WTC11 (cell line): ENCODE measurements at regions not wholly inside any gene's neighbourhood (a gene's known extent, or its start where the extent isn't known, plus 50 kb on each side); places are given as distances from the start of the nearest gene placed in this dataset.
A peak's percentile ranks its signal among the peaks of the same experiment; 100 is the strongest.

Experiments
- ATAC-seq: fragments of 200-7000 bp; cut with Tn5 transposase; 2 replicates; pipeline ENCODE4 v1.10.0; 2021; ENCODE audit warnings: mild to moderate bottlenecking, moderate library complexity
- CTCF ChIA-PET: fragments of 300-600 bp; sonication (Branson Sonifier 250); formaldehyde crosslinking; loops from one replicate; lab custom pipeline; 2021; ENCODE audit warnings: antibody characterized with exemption; lab: Charles Lee
- POLR2A ChIA-PET: fragments of 350-600 bp; sonication (Branson Sonifier 250); formaldehyde crosslinking; loops from one replicate; lab custom pipeline; 2021; ENCODE audit warnings: antibody characterized with exemption; lab: Charles Lee
- DNase-seq: peaks from one replicate; pipeline ENCODE4 v3.0.0; 2021; ENCODE audit warnings: low spot score
- H3K27ac Mint-ChIP-seq: 2 replicates; pipeline ENCODE4 v1.8.0; 2021; ENCODE audit warnings: mixed read lengths
- H3K27me3 Mint-ChIP-seq: 2 replicates; pipeline ENCODE4 v1.8.0; 2021; ENCODE audit warnings: low read depth, mild to moderate bottlenecking, moderate library complexity, mixed read lengths
- H3K36me3 Mint-ChIP-seq: 2 replicates; pipeline ENCODE4 v1.8.0; 2021; ENCODE audit warnings: mixed read lengths
- H3K4me1 Mint-ChIP-seq: 2 replicates; pipeline ENCODE4 v1.8.0; 2022; ENCODE audit warnings: mixed read lengths
- H3K4me3 Mint-ChIP-seq: 2 replicates; pipeline ENCODE4 v1.8.0; 2021; ENCODE audit warnings: mild to moderate bottlenecking, moderate library complexity, mixed read lengths
- H3K9me3 Mint-ChIP-seq: 2 replicates; pipeline ENCODE4 v1.8.0; 2021; ENCODE audit warnings: mixed read lengths
- AFF4 ChIP-seq: sonication (generic); formaldehyde crosslinking; IDR thresholded peaks from 2 replicates; pipeline ENCODE4 v1.8.1; 2023; ENCODE audit warnings: mild to moderate bottlenecking, missing genetic modification reagents, borderline replicate concordance
- ARID4B ChIP-seq: sonication (generic); formaldehyde crosslinking; IDR thresholded peaks from 2 replicates; pipeline ENCODE4 v1.8.0; 2023; ENCODE audit warnings: missing genetic modification reagents, mild to moderate bottlenecking, borderline replicate concordance
- ATF2 ChIP-seq: sonication (generic); formaldehyde crosslinking; IDR thresholded peaks from 2 replicates; pipeline ENCODE4 v1.8.1; 2022; ENCODE audit warnings: low read depth, missing genetic modification reagents, borderline replicate concordance
- CREB1 ChIP-seq: sonication (generic); formaldehyde crosslinking; IDR thresholded peaks from 2 replicates; pipeline ENCODE4 v1.8.0; 2023; ENCODE audit warnings: mild to moderate bottlenecking, missing genetic modification reagents
- E2F4 ChIP-seq: sonication (generic); formaldehyde crosslinking; IDR thresholded peaks from 2 replicates; pipeline ENCODE4 v1.8.1; 2022; ENCODE audit warnings: low read depth, mild to moderate bottlenecking, moderate library complexity, missing genetic modification reagents, borderline replicate concordance
- FOXP4 ChIP-seq: sonication (generic); formaldehyde crosslinking; IDR thresholded peaks from 2 replicates; pipeline ENCODE4 v1.8.0; 2022; ENCODE audit warnings: mild to moderate bottlenecking, missing genetic modification reagents
- IRF2 ChIP-seq: sonication (generic); formaldehyde crosslinking; IDR thresholded peaks from 2 replicates; pipeline ENCODE4 v1.8.0; 2022; ENCODE audit warnings: low read depth, missing genetic modification reagents, borderline replicate concordance
- JAZF1 ChIP-seq: fragments of 250-450 bp; sonication (Bioruptor Pico); IDR thresholded peaks from 2 replicates; pipeline ENCODE4 v1.9.0; 2021; ENCODE audit warnings: moderate library complexity, mild to moderate bottlenecking, inconsistent platforms
- NR2C2 ChIP-seq: sonication (generic); formaldehyde crosslinking; IDR thresholded peaks from 2 replicates; pipeline ENCODE4 v1.8.0; 2022; ENCODE audit warnings: mild to moderate bottlenecking, missing genetic modification reagents
- SMAD4 ChIP-seq: sonication (generic); formaldehyde crosslinking; IDR thresholded peaks from 2 replicates; pipeline ENCODE4 v1.8.0; 2022; ENCODE audit warnings: mild to moderate bottlenecking, missing genetic modification reagents
- TCF7 ChIP-seq: sonication (generic); formaldehyde crosslinking; IDR thresholded peaks from 2 replicates; pipeline ENCODE4 v1.8.0; 2022; ENCODE audit warnings: mild to moderate bottlenecking, low read depth, missing genetic modification reagents, moderate library complexity
- ZNF121 ChIP-seq: sonication (generic); formaldehyde crosslinking; IDR thresholded peaks from 2 replicates; pipeline ENCODE4 v1.8.0; 2023; ENCODE audit warnings: missing genetic modification reagents
- ZNF232 ChIP-seq: sonication (generic); formaldehyde crosslinking; IDR thresholded peaks from 2 replicates; pipeline ENCODE4 v1.8.0; 2022; ENCODE audit warnings: mild to moderate bottlenecking, missing genetic modification reagents
- ZNF263 ChIP-seq: sonication (generic); formaldehyde crosslinking; IDR thresholded peaks from 2 replicates; pipeline ENCODE4 v1.8.1; 2022; ENCODE audit warnings: low read depth, mild to moderate bottlenecking, moderate library complexity, missing genetic modification reagents
- ZNF317 ChIP-seq: sonication (generic); formaldehyde crosslinking; IDR thresholded peaks from 2 replicates; pipeline ENCODE4 v1.8.1; 2023; ENCODE audit warnings: low read depth, mild to moderate bottlenecking, moderate library complexity, missing genetic modification reagents, borderline replicate concordance
- ZNF396 ChIP-seq: fragments of 250-450 bp; sonication (Bioruptor Pico); IDR thresholded peaks from 2 replicates; pipeline ENCODE4 v1.8.0; 2021; ENCODE audit warnings: mild to moderate bottlenecking, moderate library complexity, borderline replicate concordance

- Mint-ChIP-seq H3K27me3 (peaks cover 76% of the 10 kb centered on the region), H3K9me3 (peaks cover 3% of the 10 kb centered on the region; the same call in 1 of the 2 replicates), H3K4me1 (peaks cover 8% of the 10 kb centered on the region), H3K4me3 (no peak overlapping the region), H3K36me3 (no peaks in the 10 kb centered on the region), H3K27ac (no peak overlapping the region)
- TF ChIP-seq IRF2 (CRISPR knock-in tag), result no peak
- no peak for TF ChIP-seq E2F4 (CRISPR knock-in tag)
- no peak for TF ChIP-seq ZNF232 (CRISPR knock-in tag)
- no peak for TF ChIP-seq FOXP4 (CRISPR knock-in tag)
- no peak for TF ChIP-seq TCF7
- no peak for TF ChIP-seq ARID4B (CRISPR knock-in tag)
- TF ChIP-seq SMAD4 (CRISPR knock-in tag), result no peak
- no peak for TF ChIP-seq ZNF121
- no peak for TF ChIP-seq ATF2 (CRISPR knock-in tag)
- no peak for TF ChIP-seq AFF4
- TF ChIP-seq CREB1 (CRISPR knock-in tag), result no peak
- TF ChIP-seq ZNF263 (CRISPR knock-in tag), result no peak
- no peak for TF ChIP-seq JAZF1 (CRISPR knock-in tag)
- TF ChIP-seq ZNF317 (CRISPR knock-in tag), result no peak
- TF ChIP-seq ZNF396, result no peak
- TF ChIP-seq NR2C2 (CRISPR knock-in tag), result no peak
- ChIA-PET CTCF (no interaction called here), POLR2A (no interaction called here)
- ATAC-seq, result peak; percentile 89
- no peak for DNase-seq
These were observed 213.3 kb downstream of the SMARCA1 start for GRCh38 chrX:129310000-129310399.
